ENCODE measurements at regions not wholly inside any gene's neighbourhood (a gene's known extent, or its start where the extent isn't known, plus 50 kb on each side); places are given as distances from the start of the nearest gene placed in this dataset.

DNA sequence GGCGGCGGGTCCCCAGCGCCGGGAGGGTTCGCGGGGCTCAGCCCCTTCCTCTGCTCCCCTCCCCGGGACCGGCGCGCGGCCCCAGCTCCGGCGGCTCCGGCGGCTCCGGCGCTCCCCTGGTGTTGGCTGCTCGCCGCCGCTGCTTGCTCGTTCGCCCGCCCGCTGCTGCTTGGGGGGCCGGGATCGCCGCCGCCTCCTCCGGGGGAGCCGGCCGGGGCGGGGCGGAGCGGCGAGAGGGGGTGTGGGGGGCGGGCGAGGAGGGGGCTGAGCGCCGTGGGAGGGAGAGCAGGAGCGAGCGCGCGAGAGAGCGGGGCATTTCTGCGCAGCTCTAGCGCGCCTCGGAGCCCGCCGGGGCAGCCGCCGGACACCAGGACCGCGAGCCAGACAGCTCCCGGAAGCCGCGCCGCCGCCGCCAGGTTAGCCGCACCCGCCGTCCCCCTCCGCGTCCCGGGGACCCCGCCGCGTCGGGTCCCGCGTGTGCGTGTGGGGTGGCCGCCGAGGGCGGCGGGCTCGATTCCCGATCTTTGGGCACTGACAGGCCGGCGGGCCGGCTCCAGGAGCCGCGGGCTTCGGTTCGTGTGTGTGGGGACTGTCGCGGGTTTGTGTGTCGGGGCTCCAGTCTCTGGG lies 62.0 kb upstream of the EPB41L1 start:
- no peak for TF ChIP-seq POLR2AphosphoS5 (IDR thresholded peaks at IDR 0.05; ENCODE audit: low read depth, low read length)
- TF ChIP-seq SPI1 (IDR thresholded peaks at IDR 0.05; ENCODE audit: low read depth, low read length): no peak
- TF ChIP-seq TAF1 (IDR thresholded peaks at IDR 0.05; ENCODE audit: low read depth, low read length): no peak
- no peak for TF ChIP-seq POU2F2 (IDR thresholded peaks at IDR 0.05; ENCODE audit: low read depth, low read length)

All from GM12891 (cell line).